ENCODE measurements at regions not wholly inside any gene's neighbourhood (a gene's known extent, or its start where the extent isn't known, plus 50 kb on each side); places are given as distances from the start of the nearest gene placed in this dataset.

GRCh38 chr12:98243190-98243589, 272.2 kb upstream of the TMPO start:
- TF ChIP-seq, protein P1, sequence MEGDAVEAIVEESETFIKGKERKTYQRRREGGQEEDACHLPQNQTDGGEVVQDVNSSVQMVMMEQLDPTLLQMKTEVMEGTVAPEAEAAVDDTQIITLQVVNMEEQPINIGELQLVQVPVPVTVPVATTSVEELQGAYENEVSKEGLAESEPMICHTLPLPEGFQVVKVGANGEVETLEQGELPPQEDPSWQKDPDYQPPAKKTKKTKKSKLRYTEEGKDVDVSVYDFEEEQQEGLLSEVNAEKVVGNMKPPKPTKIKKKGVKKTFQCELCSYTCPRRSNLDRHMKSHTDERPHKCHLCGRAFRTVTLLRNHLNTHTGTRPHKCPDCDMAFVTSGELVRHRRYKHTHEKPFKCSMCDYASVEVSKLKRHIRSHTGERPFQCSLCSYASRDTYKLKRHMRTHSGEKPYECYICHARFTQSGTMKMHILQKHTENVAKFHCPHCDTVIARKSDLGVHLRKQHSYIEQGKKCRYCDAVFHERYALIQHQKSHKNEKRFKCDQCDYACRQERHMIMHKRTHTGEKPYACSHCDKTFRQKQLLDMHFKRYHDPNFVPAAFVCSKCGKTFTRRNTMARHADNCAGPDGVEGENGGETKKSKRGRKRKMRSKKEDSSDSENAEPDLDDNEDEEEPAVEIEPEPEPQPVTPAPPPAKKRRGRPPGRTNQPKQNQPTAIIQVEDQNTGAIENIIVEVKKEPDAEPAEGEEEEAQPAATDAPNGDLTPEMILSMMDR (IDR thresholded peaks at IDR 0.05): no peak
- no peak for DNase-seq (ENCODE audit: low spot score)
- Histone ChIP-seq H3K36me3 (no peaks in the 10 kb centered on the region), H3K27ac (no peak overlapping the region), H3K27me3 (no peaks in the 10 kb centered on the region), H3K4me1 (no peaks in the 10 kb centered on the region), H3K9me3 (no peaks in the 10 kb centered on the region), H3K4me3 (no peak overlapping the region)

- Histone ChIP-seq H3K27ac (no peak overlapping the region), H3K27me3 (no peaks in the 10 kb centered on the region), H3K9me3 (no peaks in the 10 kb centered on the region), H3K4me3 (no peak overlapping the region), H3K36me3 (no peaks in the 10 kb centered on the region), H3K4me1 (no peaks in the 10 kb centered on the region)
- DNase-seq (ENCODE audit: low spot score): no peak
- TF ChIP-seq, protein P1 (IDR thresholded peaks at IDR 0.05): no peak
Observed at GRCh38 chr12:98244136-98244535, 271.3 kb upstream of the TMPO start.

- no peak for DNase-seq (ENCODE audit: low spot score)
- no peak overlapping the region for H3K27ac ChIP-seq
- no peaks in the 10 kb centered on the region for H3K9me3 ChIP-seq
- no peak overlapping the region for H3K4me3 ChIP-seq
- H3K27me3 ChIP-seq: no peaks in the 10 kb centered on the region
- H3K36me3 ChIP-seq: no peaks in the 10 kb centered on the region
- no peaks in the 10 kb centered on the region for H3K4me1 ChIP-seq
- TF ChIP-seq, protein P1 (IDR thresholded peaks at IDR 0.05): no peak
Observed at GRCh38 chr12:98253207-98254037, 262.0 kb upstream of the TMPO start.

- H3K9me3 ChIP-seq: no peaks in the 10 kb centered on the region
- TF ChIP-seq, protein P1 (IDR thresholded peaks at IDR 0.05): no peak
- no peaks in the 10 kb centered on the region for H3K4me1 ChIP-seq
- H3K27me3 ChIP-seq: no peaks in the 10 kb centered on the region
- no peak for DNase-seq (ENCODE audit: low spot score)
- no peak overlapping the region for H3K27ac ChIP-seq
- H3K36me3 ChIP-seq: no peaks in the 10 kb centered on the region
- no peak overlapping the region for H3K4me3 ChIP-seq
Observed at GRCh38 chr12:98256830-98257229, 258.6 kb upstream of the TMPO start.

DNA sequence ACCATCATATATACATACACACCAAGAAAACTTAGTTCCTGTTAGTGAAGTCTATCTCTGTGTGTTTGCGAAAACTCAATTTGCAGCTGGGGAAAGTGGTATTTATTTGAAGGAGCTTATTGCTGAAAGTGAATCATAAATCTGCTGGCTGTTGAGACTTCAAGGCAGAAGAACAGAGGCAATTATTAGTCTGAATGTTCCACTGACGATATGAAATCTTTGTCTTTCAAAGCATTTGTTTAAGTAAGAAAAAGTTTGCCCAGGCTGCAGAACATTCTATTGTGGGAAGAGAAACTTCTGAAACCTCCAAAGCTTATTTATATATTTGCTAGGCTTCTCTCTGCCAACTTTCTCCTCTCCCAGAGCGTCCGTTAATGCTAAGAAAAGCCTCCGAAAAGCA, 255.7 kb upstream of the TMPO start:
- Histone ChIP-seq H3K27me3 (no peaks in the 10 kb centered on the region), H3K4me1 (no peaks in the 10 kb centered on the region), H3K9me3 (no peaks in the 10 kb centered on the region), H3K4me3 (no peak overlapping the region), H3K36me3 (no peaks in the 10 kb centered on the region), H3K27ac (no peak overlapping the region)
- TF ChIP-seq, protein P1 (IDR thresholded peaks at IDR 0.05): no peak
- DNase-seq (ENCODE audit: low spot score): no peak

- no peak for DNase-seq (ENCODE audit: low spot score)
- no peaks in the 10 kb centered on the region for H3K9me3 ChIP-seq
- H3K4me3 ChIP-seq: no peak overlapping the region
- TF ChIP-seq, protein P1 (IDR thresholded peaks at IDR 0.05): no peak
- H3K27me3 ChIP-seq: no peaks in the 10 kb centered on the region
- no peaks in the 10 kb centered on the region for H3K4me1 ChIP-seq
- H3K27ac ChIP-seq: no peak overlapping the region
- no peaks in the 10 kb centered on the region for H3K36me3 ChIP-seq
Observed at GRCh38 chr12:98260276-98260675, 255.1 kb upstream of the TMPO start.

All from right atrium auricular region (tissue), 2 donors.